RWPE2 (cell line): ENCODE measurements at regions not wholly inside any gene's neighbourhood (a gene's known extent, or its start where the extent isn't known, plus 50 kb on each side); places are given as distances from the start of the nearest gene placed in this dataset.
A peak's percentile ranks its signal among the peaks of the same experiment; 100 is the strongest.
"Not testable (repeated sequence)": the region's sequence is repeated elsewhere in the genome, so short reads cannot be mapped to it uniquely, and the experiment has no call there.

Experiments
- ATAC-seq: fragments of 200-7000 bp; cut with Tn5 transposase; 3 replicates; pipeline ENCODE4 v1.9.1; 2021; ENCODE audit warnings: low read depth
- DNase-seq: peaks from one replicate; pipeline ENCODE4 v3.0.0-alpha.2; 2020; ENCODE audit warnings: low spot score
- H3K27ac ChIP-seq: fragments of 450-650 bp; 2 replicates; pipeline ENCODE4 v1.5.1; 2017; ENCODE audit warnings: mild to moderate bottlenecking; ENCODE audit not compliant: poor library complexity, severe bottlenecking
- H3K27me3 ChIP-seq: fragments of 250-450 bp; sonication (Bioruptor Pico); 2 replicates; pipeline ENCODE4 v1.5.1; 2021; ENCODE audit warnings: mild to moderate bottlenecking, moderate library complexity; ENCODE audit not compliant: insufficient read depth, poor library complexity, severe bottlenecking
- H3K36me3 ChIP-seq: fragments of 250-450 bp; sonication (Bioruptor Pico); 2 replicates; pipeline ENCODE4 v1.5.1; 2020; ENCODE audit warnings: low read depth, mild to moderate bottlenecking, moderate library complexity
- H3K4me1 ChIP-seq: fragments of 250-450 bp; sonication (Bioruptor Pico); 2 replicates; pipeline ENCODE4 v1.5.1; 2021; ENCODE audit warnings: mild to moderate bottlenecking, moderate library complexity; ENCODE audit not compliant: insufficient read depth, poor library complexity, severe bottlenecking
- H3K4me3 ChIP-seq: fragments of 250-450 bp; sonication (Bioruptor Pico); 2 replicates; pipeline ENCODE4 v1.5.1; 2021; ENCODE audit warnings: mild to moderate bottlenecking, moderate library complexity; ENCODE audit not compliant: severe bottlenecking
- H3K9me3 ChIP-seq: fragments of 250-450 bp; sonication (Bioruptor Pico); 2 replicates; pipeline ENCODE4 v1.5.1; 2021; ENCODE audit warnings: mild to moderate bottlenecking, moderate library complexity; ENCODE audit not compliant: severe bottlenecking
- CTCF ChIP-seq: fragments of 450-650 bp; IDR thresholded peaks from one replicate; pipeline ENCODE4 v1.5.1; 2017; ENCODE audit warnings: mild to moderate bottlenecking, moderate library complexity; ENCODE audit not compliant: poor library complexity, severe bottlenecking

DNA sequence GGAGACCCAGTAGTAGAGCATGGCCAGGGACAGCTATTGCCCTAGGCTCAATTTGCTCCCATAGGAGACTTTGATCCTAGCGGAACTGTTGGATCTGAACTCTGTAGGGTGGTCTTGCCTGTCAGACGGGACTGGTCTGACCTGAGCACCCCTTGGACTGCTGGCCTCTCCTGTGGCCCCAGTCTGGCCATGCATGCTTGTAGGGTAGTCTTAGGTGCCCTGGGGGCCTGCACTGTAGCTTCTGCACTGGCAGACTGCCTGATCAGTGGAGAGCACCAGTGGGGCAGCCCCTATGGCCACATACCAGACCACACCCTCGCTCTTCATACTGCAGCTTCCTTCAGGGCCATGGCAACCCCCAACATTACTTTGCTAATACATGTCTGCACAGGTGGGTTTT lies 396.1 kb upstream of the GRAMD2B start:
- TF ChIP-seq CTCF, result no peak
- DNase-seq (peak; percentile 39), ATAC-seq (no peak)
- no peaks in the 10 kb centered on the region for H3K27me3 ChIP-seq
- H3K27ac ChIP-seq, result no peak overlapping the region
- H3K4me3 ChIP-seq, result no peak overlapping the region
- no peaks in the 10 kb centered on the region for H3K36me3 ChIP-seq
- H3K9me3 ChIP-seq, result peaks cover 5% of the 10 kb centered on the region
- H3K4me1 ChIP-seq, result no peaks in the 10 kb centered on the region

GRCh38 chr5:126027652-126028051 lies 395.6 kb upstream of the GRAMD2B start:
- DNase-seq (no peak), ATAC-seq (no peak)
- Histone ChIP-seq H3K36me3 (no peaks in the 10 kb centered on the region), H3K27ac (no peak overlapping the region), H3K9me3 (peaks cover 5% of the 10 kb centered on the region), H3K27me3 (no peaks in the 10 kb centered on the region), H3K4me3 (no peak overlapping the region), H3K4me1 (no peaks in the 10 kb centered on the region)
- no peak for TF ChIP-seq CTCF

DNA sequence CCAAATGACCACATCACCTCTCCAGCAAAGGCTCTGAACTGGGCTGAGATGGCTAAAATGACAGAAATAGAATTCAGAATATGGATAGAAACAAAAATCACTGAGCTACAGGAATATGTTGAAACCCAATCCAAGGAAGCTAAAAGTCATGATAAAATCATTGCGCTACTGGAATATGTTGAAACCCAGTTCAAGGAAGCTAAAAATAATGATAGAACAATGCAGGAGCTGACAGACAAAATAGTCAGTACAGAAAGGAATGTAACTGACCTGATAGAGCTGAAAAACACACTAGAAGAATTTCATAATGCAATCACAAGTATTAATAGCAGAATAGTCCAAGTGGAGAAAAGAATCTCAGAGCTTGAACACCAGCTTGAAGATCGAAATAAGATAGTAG lies 394.9 kb upstream of the GRAMD2B start:
- no peak for ATAC-seq
- TF ChIP-seq CTCF, result no peak
- Histone ChIP-seq H3K36me3 (no peaks in the 10 kb centered on the region), H3K4me3 (no peak overlapping the region), H3K27ac (no peak overlapping the region), H3K27me3 (no peaks in the 10 kb centered on the region), H3K4me1 (no peaks in the 10 kb centered on the region), H3K9me3 (peaks cover 5% of the 10 kb centered on the region)
- no peak for DNase-seq

GRCh38 chr5:126029282-126029681 lies 393.9 kb upstream of the GRAMD2B start:
- ATAC-seq, H3K36me3 ChIP-seq, H3K4me1 ChIP-seq, H3K4me3 ChIP-seq, H3K27ac ChIP-seq, DNase-seq, H3K9me3 ChIP-seq, H3K27me3 ChIP-seq: not testable (repeated sequence)

DNA sequence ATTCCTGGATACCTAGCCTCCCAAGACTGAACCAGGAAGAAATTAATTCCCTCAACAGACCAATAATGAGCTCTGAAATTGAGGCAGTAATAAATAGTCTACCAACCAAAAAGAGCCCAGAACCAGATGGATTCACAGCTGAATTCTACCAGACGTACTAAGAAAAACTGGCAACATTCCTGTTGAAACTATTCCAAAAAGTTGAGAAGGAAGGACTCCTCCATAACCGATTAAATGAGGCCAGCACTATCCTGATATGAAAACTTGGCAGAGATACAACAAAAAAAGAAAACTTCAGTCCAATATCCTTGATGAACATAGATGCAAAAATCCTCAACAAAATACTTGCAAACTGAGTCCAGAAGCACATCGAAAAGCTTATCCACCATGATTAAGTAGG lies 392.5 kb upstream of the GRAMD2B start:
- no peak for TF ChIP-seq CTCF
- Histone ChIP-seq H3K27ac (no peak overlapping the region), H3K4me3 (no peak overlapping the region), H3K9me3 (peaks cover 5% of the 10 kb centered on the region), H3K4me1 (no peaks in the 10 kb centered on the region), H3K27me3 (no peaks in the 10 kb centered on the region), H3K36me3 (no peaks in the 10 kb centered on the region)
- no peak for DNase-seq
- ATAC-seq, result no peak
